ENCODE measurements at regions not wholly inside any gene's neighbourhood (a gene's known extent, or its start where the extent isn't known, plus 50 kb on each side); places are given as distances from the start of the nearest gene placed in this dataset.

- no peak for DNase-seq
Measured at GRCh38 chr9:106333481-106333880, 529.5 kb upstream of the ZNF462 start.

- no peak for DNase-seq
Measured at GRCh38 chr9:106334081-106334480, 528.9 kb upstream of the ZNF462 start.

GRCh38 chr9:106339882-106340281 lies 523.1 kb upstream of the ZNF462 start:
- no peak for DNase-seq

GRCh38 chr9:106350777-106351176 lies 512.2 kb upstream of the ZNF462 start:
- no peak for DNase-seq

- DNase-seq, result no peak
Measured at GRCh38 chr9:106356924-106357323, 506.0 kb upstream of the ZNF462 start.

GRCh38 chr9:106358331-106358730 lies 504.6 kb upstream of the ZNF462 start:
- no peak for DNase-seq

- DNase-seq, result no peak
Measured at GRCh38 chr9:106376689-106377088, 486.3 kb upstream of the ZNF462 start.

- DNase-seq, result no peak
Measured at GRCh38 chr9:106383072-106383471, 479.9 kb upstream of the ZNF462 start.

- no peak for DNase-seq
Measured at GRCh38 chr9:106387965-106388364, 475.0 kb upstream of the ZNF462 start.

- DNase-seq, result no peak
Measured at GRCh38 chr9:106393226-106393625, 469.7 kb upstream of the ZNF462 start.

- no peak for DNase-seq
Measured at GRCh38 chr9:106400170-106400569, 462.8 kb upstream of the ZNF462 start.

GRCh38 chr9:106400950-106401349 lies 462.0 kb upstream of the ZNF462 start:
- no peak for DNase-seq

- DNase-seq, result no peak
Measured at GRCh38 chr9:106403081-106403480, 459.9 kb upstream of the ZNF462 start.

GRCh38 chr9:106404137-106404536 lies 458.8 kb upstream of the ZNF462 start:
- no peak for DNase-seq

GRCh38 chr9:106405871-106406435 lies 457.0 kb upstream of the ZNF462 start:
- no peak for DNase-seq

- DNase-seq, result no peak
Measured at GRCh38 chr9:106414042-106414441, 448.9 kb upstream of the ZNF462 start.

- DNase-seq, result no peak
Measured at GRCh38 chr9:106417685-106418084, 445.3 kb upstream of the ZNF462 start.

GRCh38 chr9:106419829-106420228 lies 443.1 kb upstream of the ZNF462 start:
- no peak for DNase-seq

- no peak for DNase-seq
Measured at GRCh38 chr9:106420511-106420944, 442.4 kb upstream of the ZNF462 start.

GRCh38 chr9:106421772-106422171 lies 441.2 kb upstream of the ZNF462 start:
- DNase-seq, result no peak

GRCh38 chr9:106423575-106423974 lies 439.4 kb upstream of the ZNF462 start:
- no peak for DNase-seq

- DNase-seq, result no peak
Measured at GRCh38 chr9:106432631-106433030, 430.3 kb upstream of the ZNF462 start.

- peak; percentile 78 for DNase-seq
Measured at GRCh38 chr9:106438928-106439327, 424.0 kb upstream of the ZNF462 start.

GRCh38 chr9:106441283-106441682 lies 421.7 kb upstream of the ZNF462 start:
- no peak for DNase-seq

- no peak for DNase-seq
Measured at GRCh38 chr9:106443520-106443919, 419.4 kb upstream of the ZNF462 start.

Data from skin of body (tissue), 1 donor.